HG02938 (cell line): ENCODE measurements at regions not wholly inside any gene's neighbourhood (a gene's known extent, or its start where the extent isn't known, plus 50 kb on each side); places are given as distances from the start of the nearest gene placed in this dataset.

Experiments
- ATAC-seq: cut with Tn5 transposase; IDR thresholded peaks from one replicate; pipeline ENCODE4 v1.9.1; 2021; ENCODE audit warnings: mild to moderate bottlenecking, moderate library complexity; ENCODE audit not compliant: unreplicated experiment

GRCh38 chr22:48277868-48278581 is 1515.6 kb downstream of the TBC1D22A start:
- ATAC-seq = no peak

GRCh38 chr22:48276994-48277867 is 1514.8 kb downstream of the TBC1D22A start:
- ATAC-seq = no peak

- ATAC-seq = no peak
Observed at GRCh38 chr22:48275412-48275811, 1513.0 kb downstream of the TBC1D22A start.

GRCh38 chr22:48270731-48271130 is 1508.3 kb downstream of the TBC1D22A start:
- ATAC-seq = no peak

GRCh38 chr22:48268771-48269552 is 1506.5 kb downstream of the TBC1D22A start:
- ATAC-seq = no peak

GRCh38 chr22:48268293-48268692 is 1505.8 kb downstream of the TBC1D22A start:
- ATAC-seq = no peak

GRCh38 chr22:48267681-48268080 is 1505.2 kb downstream of the TBC1D22A start:
- no peak for ATAC-seq

GRCh38 chr22:48265000-48265625 is 1502.7 kb downstream of the TBC1D22A start:
- ATAC-seq = no peak

GRCh38 chr22:48264586-48264985 is 1502.1 kb downstream of the TBC1D22A start:
- no peak for ATAC-seq

- ATAC-seq = no peak
Observed at GRCh38 chr22:48263791-48264351, 1501.4 kb downstream of the TBC1D22A start.

- no peak for ATAC-seq
Observed at GRCh38 chr22:48263431-48263765, 1500.9 kb downstream of the TBC1D22A start.

GRCh38 chr22:48262596-48263430 is 1500.4 kb downstream of the TBC1D22A start:
- no peak for ATAC-seq

- ATAC-seq = no peak
Observed at GRCh38 chr22:48261706-48262105, 1499.3 kb downstream of the TBC1D22A start.

- ATAC-seq = no peak
Observed at GRCh38 chr22:48261048-48261621, 1498.7 kb downstream of the TBC1D22A start.

- no peak for ATAC-seq
Observed at GRCh38 chr22:48259991-48260670, 1497.7 kb downstream of the TBC1D22A start.

GRCh38 chr22:48258811-48259210 is 1496.4 kb downstream of the TBC1D22A start:
- ATAC-seq = no peak

- no peak for ATAC-seq
Observed at GRCh38 chr22:48258064-48258701, 1495.7 kb downstream of the TBC1D22A start.

- ATAC-seq = no peak
Observed at GRCh38 chr22:48257685-48258055, 1495.2 kb downstream of the TBC1D22A start.
